ENCODE measurements at regions not wholly inside any gene's neighbourhood (a gene's known extent, or its start where the extent isn't known, plus 50 kb on each side); places are given as distances from the start of the nearest gene placed in this dataset.
A peak's percentile ranks its signal among the peaks of the same experiment; 100 is the strongest.
"Not testable (repeated sequence)": the region's sequence is repeated elsewhere in the genome, so short reads cannot be mapped to it uniquely, and the experiment has no call there.

DNA sequence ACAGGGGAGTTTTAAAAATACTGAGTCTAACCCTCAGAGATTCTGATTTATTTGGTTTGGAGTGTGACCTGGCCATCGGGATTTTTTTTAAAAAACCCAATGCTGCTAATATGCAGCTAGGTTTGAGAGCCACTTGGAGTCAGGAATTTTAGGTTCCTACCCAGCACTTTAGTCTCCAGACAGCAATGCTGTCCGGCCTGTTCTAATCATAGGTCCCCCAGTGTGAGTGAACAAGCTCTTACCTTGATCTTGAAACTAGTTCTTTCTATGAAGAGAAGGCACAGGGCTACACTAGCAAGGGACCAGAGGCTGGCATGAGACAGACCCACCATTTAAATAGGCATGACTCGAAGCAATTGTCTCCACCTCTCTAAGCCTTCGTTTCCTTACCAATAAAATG lies 103.5 kb downstream of the SMIM20 start:
- DNase-seq = peak in 1 of 4 donors; percentile 66
- no peak overlapping the region for H3K4me3 ChIP-seq

DNA sequence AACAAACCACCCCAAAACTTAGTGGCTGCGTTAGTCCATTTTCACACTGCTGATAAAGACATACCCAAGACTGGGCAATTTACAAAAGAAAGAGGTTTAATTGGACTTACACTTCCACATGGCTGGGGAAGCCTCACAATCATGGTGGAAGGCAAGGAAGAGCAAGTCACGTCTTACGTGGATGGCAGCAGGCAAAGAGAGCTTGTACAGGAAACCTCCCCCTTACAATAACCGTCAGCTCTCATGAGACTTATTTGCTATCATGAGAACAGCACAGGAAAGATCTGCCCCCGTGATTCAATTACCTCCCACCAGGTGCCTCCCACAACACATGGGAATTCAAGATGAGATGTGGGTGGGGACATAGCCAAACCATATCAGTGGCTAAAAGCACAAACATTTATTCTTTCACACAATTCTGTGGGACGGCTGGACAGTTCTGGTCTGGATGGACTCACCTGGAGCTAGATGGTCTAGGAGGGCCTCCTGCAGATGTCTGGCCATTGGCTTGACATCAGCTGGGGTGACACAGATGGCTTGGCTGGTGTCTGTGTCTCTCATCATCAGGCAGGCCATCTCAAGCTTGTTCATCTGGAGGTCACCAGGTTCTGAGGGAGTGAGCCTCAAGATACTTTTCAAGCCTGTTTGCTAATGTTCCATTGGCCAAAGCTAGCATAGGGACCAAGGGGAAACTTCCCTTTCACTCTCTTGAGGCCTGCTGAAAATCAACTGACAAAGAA lies 104.1 kb downstream of the SMIM20 start:
- H3K9me3 ChIP-seq; H3K27me3 ChIP-seq; H3K4me3 ChIP-seq; DNase-seq; H3K36me3 ChIP-seq; intact Hi-C loops (cut with DNase I); ATAC-seq: not testable (repeated sequence)
- H3K4me1 ChIP-seq = peaks cover 16 to 30% of the 10 kb centered on the region in 2 donors
- H3K27ac ChIP-seq = peak overlapping the region in 1 of 2 donors; percentile 19

More for the DNA sequence above, 103.5 kb downstream of the SMIM20 start:
- TF ChIP-seq, protein P1, sequence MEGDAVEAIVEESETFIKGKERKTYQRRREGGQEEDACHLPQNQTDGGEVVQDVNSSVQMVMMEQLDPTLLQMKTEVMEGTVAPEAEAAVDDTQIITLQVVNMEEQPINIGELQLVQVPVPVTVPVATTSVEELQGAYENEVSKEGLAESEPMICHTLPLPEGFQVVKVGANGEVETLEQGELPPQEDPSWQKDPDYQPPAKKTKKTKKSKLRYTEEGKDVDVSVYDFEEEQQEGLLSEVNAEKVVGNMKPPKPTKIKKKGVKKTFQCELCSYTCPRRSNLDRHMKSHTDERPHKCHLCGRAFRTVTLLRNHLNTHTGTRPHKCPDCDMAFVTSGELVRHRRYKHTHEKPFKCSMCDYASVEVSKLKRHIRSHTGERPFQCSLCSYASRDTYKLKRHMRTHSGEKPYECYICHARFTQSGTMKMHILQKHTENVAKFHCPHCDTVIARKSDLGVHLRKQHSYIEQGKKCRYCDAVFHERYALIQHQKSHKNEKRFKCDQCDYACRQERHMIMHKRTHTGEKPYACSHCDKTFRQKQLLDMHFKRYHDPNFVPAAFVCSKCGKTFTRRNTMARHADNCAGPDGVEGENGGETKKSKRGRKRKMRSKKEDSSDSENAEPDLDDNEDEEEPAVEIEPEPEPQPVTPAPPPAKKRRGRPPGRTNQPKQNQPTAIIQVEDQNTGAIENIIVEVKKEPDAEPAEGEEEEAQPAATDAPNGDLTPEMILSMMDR (IDR thresholded peaks at IDR 0.05) = no peak
- Histone ChIP-seq H3K27ac (peak overlapping the region in 1 of 2 donors; percentile 19), H3K9me3 (no peaks in the 10 kb centered on the region), H3K4me1 (peaks cover 10 to 24% of the 10 kb centered on the region in 2 donors), H3K27me3 (peaks cover 0 to under 1% of the 10 kb centered on the region in 2 donors), H3K36me3 (no peaks in the 10 kb centered on the region)
- ATAC-seq = peak; percentile 31
- intact Hi-C loops (cut with DNase I) = no loop called here

DNA sequence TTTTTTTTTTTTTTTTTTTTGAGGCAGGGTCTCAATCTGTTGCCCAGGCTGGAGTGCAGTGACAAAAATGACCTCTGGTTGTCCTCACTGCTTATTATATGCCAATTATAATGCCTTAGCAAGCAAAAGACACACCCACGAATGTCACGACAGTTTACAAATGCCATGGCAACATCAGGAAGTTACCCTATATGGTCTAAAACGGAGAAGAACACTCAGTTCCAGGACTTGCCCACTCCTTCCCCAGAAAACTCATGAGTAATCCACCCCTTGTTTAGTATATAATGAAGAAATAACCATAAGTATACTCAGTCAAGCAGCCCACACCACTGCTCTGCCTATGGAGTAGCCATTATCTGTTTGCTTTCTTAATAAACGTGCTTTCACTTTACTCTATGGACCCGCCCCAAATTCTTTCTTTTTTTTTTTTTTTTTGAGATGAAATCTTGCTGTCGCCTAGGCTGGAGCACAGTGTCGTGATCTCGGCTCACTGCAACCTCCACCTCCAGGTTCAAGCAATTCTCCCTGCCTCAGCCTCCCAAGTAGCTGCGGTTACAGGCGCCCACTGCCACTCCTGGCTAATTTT lies 106.2 kb downstream of the SMIM20 start:
- Histone ChIP-seq H3K27ac (peak overlapping the region; percentile 77 to 82), H3K27me3 (peaks cover 0 to 13% of the 10 kb centered on the region in 2 donors), H3K36me3 (no peaks in the 10 kb centered on the region), H3K4me3 (no peak overlapping the region), H3K9me3 (no peaks in the 10 kb centered on the region), H3K4me1 (peaks cover 19 to 33% of the 10 kb centered on the region in 2 donors)
- peak; percentile 54 for ATAC-seq
- intact Hi-C loops (cut with DNase I) = no loop called here
- TF ChIP-seq, protein P1 (IDR thresholded peaks at IDR 0.05) = no peak
- DNase-seq = peak in 2 of 4 donors; percentile 39 to 46

DNA sequence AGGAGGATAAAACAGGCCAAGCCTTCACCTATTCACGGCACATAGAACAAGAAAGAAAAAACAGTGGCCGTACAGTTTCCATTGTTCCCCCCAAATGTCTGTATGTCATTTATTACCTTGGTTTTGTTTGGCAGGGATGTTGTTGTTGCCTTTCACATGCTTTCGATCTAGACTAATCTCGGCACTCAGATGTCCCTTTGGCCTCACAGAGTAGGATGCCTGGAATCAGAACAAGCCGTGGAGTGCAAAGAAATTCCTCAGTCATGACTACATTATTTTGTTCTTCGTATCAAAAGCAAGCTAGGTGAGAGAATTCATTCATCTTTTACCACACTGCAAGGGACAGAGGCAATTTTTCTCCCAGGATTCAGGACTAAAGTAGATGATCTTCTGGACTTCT lies 106.9 kb downstream of the SMIM20 start:
- H3K9me3 ChIP-seq = no peaks in the 10 kb centered on the region
- peak overlapping the region; percentile 77 to 82 for H3K27ac ChIP-seq
- TF ChIP-seq, protein P1 (IDR thresholded peaks at IDR 0.05) = no peak
- peaks cover 19 to 33% of the 10 kb centered on the region in 2 donors for H3K4me1 ChIP-seq
- intact Hi-C loops (cut with DNase I) = no loop called here
- H3K27me3 ChIP-seq = peaks cover 0 to 13% of the 10 kb centered on the region in 2 donors
- peak overlapping the region; percentile 5 to 13 for H3K4me3 ChIP-seq
- DNase-seq (no peak), ATAC-seq (peak; percentile 59)
- H3K36me3 ChIP-seq = no peaks in the 10 kb centered on the region

DNA sequence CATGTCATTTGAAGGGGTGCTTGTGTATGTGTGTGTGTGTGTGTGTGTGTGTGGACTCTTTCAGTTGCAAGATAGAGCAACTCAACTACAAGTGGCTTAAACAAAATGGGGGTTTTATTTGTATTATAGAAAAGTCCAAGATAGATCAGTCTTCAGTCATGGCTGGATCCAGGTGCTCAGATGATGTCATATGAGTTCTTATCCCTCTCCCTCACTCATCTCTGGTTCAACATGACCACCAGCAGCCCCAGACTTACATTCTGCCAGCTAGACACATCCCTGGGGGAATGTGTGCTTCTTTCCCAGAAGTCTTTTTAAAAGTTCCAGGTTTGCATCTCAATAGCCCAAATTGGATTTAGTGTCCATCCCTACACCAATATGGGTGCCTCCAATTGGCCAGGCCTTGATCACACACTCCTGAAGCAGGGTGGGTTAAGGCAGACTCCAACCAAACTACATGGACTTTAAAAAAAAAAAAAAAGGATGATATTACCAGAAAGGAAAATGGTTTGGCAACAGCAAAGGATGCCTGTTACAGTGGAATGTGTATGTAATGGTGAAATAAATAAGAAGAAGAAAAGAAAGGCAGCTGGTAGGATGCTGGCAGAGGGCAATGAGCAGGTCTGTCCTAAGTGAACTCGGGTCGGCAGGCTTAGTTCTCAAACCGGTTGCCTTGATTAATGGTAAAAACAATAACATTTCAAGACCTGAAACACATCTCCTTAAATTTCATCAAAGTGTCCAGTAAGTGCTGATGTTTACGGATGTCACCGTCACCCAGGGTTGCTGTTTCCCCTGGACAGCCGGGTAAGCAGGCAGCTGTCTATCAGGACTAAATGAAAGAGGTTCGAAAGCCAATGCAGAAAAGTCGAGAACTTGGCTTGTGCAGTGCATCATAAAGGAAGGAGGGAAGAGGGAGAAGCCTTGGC lies 107.7 kb downstream of the SMIM20 start:
- H3K9me3 ChIP-seq = no peaks in the 10 kb centered on the region
- no peak for DNase-seq
- peak overlapping the region; percentile 77 to 82 for H3K27ac ChIP-seq
- TF ChIP-seq, protein P1 (IDR thresholded peaks at IDR 0.05) = no peak
- intact Hi-C loops (cut with DNase I) = no loop called here
- H3K4me1 ChIP-seq = peaks cover 19 to 33% of the 10 kb centered on the region in 2 donors
- H3K4me3 ChIP-seq = peak overlapping the region; percentile 4 to 13
- peaks cover 0 to 13% of the 10 kb centered on the region in 2 donors for H3K27me3 ChIP-seq
- peak; percentile 11 for ATAC-seq
- H3K36me3 ChIP-seq = no peaks in the 10 kb centered on the region

All from left lung (tissue), 4 donors.